ENCODE measurements at regions not wholly inside any gene's neighbourhood (a gene's known extent, or its start where the extent isn't known, plus 50 kb on each side); places are given as distances from the start of the nearest gene placed in this dataset.

- TF ChIP-seq GATA2 (IDR thresholded peaks at IDR 0.05; ENCODE audit: low read depth, low read length) (no peak), GATA3 (IDR thresholded peaks at IDR 0.05; ENCODE audit: low read depth, low read length) (no peak)
Observed at GRCh38 chr5:6936031-6936430, 222.8 kb downstream of the TENT4A start.
